GM12891 (cell line): ENCODE measurements at regions not wholly inside any gene's neighbourhood (a gene's known extent, or its start where the extent isn't known, plus 50 kb on each side); places are given as distances from the start of the nearest gene placed in this dataset.

ENCODE experiments used
- DNase-seq: peaks from one replicate; pipeline ENCODE4 v3.0.0; 2011; ENCODE audit warnings: low spot score; ENCODE audit not compliant: insufficient read length
- FAIRE-seq: peaks from 2 replicates; lab custom pipeline; 2011; peaks lifted over from hg19 to GRCh38; lab: Jason Lieb, UNC
- PAX5 ChIP-seq: IDR thresholded peaks from 2 replicates; pipeline ENCODE4 v1.6.1; 2011; ENCODE audit warnings: low read length, moderate library complexity, mild to moderate bottlenecking; ENCODE audit not compliant: insufficient read depth, severe bottlenecking
- POLR2A ChIP-seq: IDR thresholded peaks from 2 replicates; pipeline ENCODE4 v1.6.1; 2011; ENCODE audit warnings: low read depth, low read length, control low read depth
- POLR2AphosphoS5 ChIP-seq: IDR thresholded peaks from 2 replicates; pipeline ENCODE4 v1.6.1; 2011; ENCODE audit warnings: low read depth, low read length, control low read depth
- POU2F2 ChIP-seq: IDR thresholded peaks from 2 replicates; pipeline ENCODE4 v1.6.1; 2011; ENCODE audit warnings: low read depth, mild to moderate bottlenecking, control low read depth, low read length, moderate library complexity
- SPI1 ChIP-seq: IDR thresholded peaks from 2 replicates; pipeline ENCODE4 v1.6.1; 2011; ENCODE audit warnings: low read depth, low read length, control low read depth
- TAF1 ChIP-seq: IDR thresholded peaks from 2 replicates; pipeline ENCODE4 v1.6.1; 2011; ENCODE audit warnings: low read depth, low read length, control low read depth

- FAIRE-seq: no peak
- TF ChIP-seq POLR2AphosphoS5: no peak
- TF ChIP-seq TAF1: no peak
- no peak for TF ChIP-seq POLR2A
- TF ChIP-seq PAX5: no peak
- no peak for TF ChIP-seq POU2F2
- TF ChIP-seq SPI1: no peak
- DNase-seq: no peak
These were observed 380.3 kb downstream of the RND3 start for GRCh38 chr2:150107170-150107569.

- FAIRE-seq (no peak), DNase-seq (no peak)
- TF ChIP-seq SPI1 (no peak), POLR2A (no peak), PAX5 (no peak), POLR2AphosphoS5 (no peak), TAF1 (no peak), POU2F2 (no peak)
These were observed 385.5 kb downstream of the RND3 start for GRCh38 chr2:150101947-150102346.

GRCh38 chr2:150100834-150101233 is 386.6 kb downstream of the RND3 start:
- no peak for FAIRE-seq
- TF ChIP-seq POU2F2 (no peak), POLR2A (no peak), PAX5 (no peak), POLR2AphosphoS5 (no peak), SPI1 (no peak), TAF1 (no peak)
- no peak for DNase-seq

- TF ChIP-seq POLR2AphosphoS5 (no peak), SPI1 (no peak), POLR2A (no peak)
- no peak for DNase-seq
- FAIRE-seq: no peak
These were observed 387.1 kb downstream of the RND3 start for GRCh38 chr2:150100336-150100735.

- DNase-seq: no peak
- TF ChIP-seq POU2F2 (no peak), POLR2A (no peak), SPI1 (no peak), POLR2AphosphoS5 (no peak), PAX5 (no peak), TAF1 (no peak)
- FAIRE-seq: no peak
These were observed 387.7 kb downstream of the RND3 start for GRCh38 chr2:150099805-150100204.

GRCh38 chr2:150097901-150098531 is 389.5 kb downstream of the RND3 start:
- DNase-seq: no peak
- no peak for TF ChIP-seq POU2F2
- no peak for FAIRE-seq

GRCh38 chr2:150097402-150097801 is 390.1 kb downstream of the RND3 start:
- TF ChIP-seq TAF1 (no peak), PAX5 (no peak), POU2F2 (no peak), POLR2AphosphoS5 (no peak), POLR2A (no peak), SPI1 (no peak)
- FAIRE-seq (no peak), DNase-seq (no peak)

GRCh38 chr2:150095361-150096095 is 391.9 kb downstream of the RND3 start:
- FAIRE-seq (no peak), DNase-seq (no peak)
- TF ChIP-seq POLR2A: no peak
- no peak for TF ChIP-seq PAX5
- no peak for TF ChIP-seq TAF1

- no peak for DNase-seq
- no peak for FAIRE-seq
- TF ChIP-seq POLR2A: no peak
- no peak for TF ChIP-seq POU2F2
- no peak for TF ChIP-seq POLR2AphosphoS5
- no peak for TF ChIP-seq PAX5
- no peak for TF ChIP-seq TAF1
- TF ChIP-seq SPI1: no peak
These were observed 395.6 kb downstream of the RND3 start for GRCh38 chr2:150091846-150092245.

GRCh38 chr2:150090031-150090430 is 397.4 kb downstream of the RND3 start:
- TF ChIP-seq POLR2AphosphoS5 (no peak), POLR2A (no peak), SPI1 (no peak), POU2F2 (no peak), TAF1 (no peak), PAX5 (no peak)
- FAIRE-seq: no peak
- DNase-seq: no peak

GRCh38 chr2:150088538-150088937 is 398.9 kb downstream of the RND3 start:
- FAIRE-seq (no peak), DNase-seq (no peak)
- no peak for TF ChIP-seq SPI1
- no peak for TF ChIP-seq POU2F2
- no peak for TF ChIP-seq PAX5
- TF ChIP-seq POLR2A: no peak
- TF ChIP-seq POLR2AphosphoS5: no peak
- TF ChIP-seq TAF1: no peak
